ENCODE measurements at regions not wholly inside any gene's neighbourhood (a gene's known extent, or its start where the extent isn't known, plus 50 kb on each side); places are given as distances from the start of the nearest gene placed in this dataset.

DNA sequence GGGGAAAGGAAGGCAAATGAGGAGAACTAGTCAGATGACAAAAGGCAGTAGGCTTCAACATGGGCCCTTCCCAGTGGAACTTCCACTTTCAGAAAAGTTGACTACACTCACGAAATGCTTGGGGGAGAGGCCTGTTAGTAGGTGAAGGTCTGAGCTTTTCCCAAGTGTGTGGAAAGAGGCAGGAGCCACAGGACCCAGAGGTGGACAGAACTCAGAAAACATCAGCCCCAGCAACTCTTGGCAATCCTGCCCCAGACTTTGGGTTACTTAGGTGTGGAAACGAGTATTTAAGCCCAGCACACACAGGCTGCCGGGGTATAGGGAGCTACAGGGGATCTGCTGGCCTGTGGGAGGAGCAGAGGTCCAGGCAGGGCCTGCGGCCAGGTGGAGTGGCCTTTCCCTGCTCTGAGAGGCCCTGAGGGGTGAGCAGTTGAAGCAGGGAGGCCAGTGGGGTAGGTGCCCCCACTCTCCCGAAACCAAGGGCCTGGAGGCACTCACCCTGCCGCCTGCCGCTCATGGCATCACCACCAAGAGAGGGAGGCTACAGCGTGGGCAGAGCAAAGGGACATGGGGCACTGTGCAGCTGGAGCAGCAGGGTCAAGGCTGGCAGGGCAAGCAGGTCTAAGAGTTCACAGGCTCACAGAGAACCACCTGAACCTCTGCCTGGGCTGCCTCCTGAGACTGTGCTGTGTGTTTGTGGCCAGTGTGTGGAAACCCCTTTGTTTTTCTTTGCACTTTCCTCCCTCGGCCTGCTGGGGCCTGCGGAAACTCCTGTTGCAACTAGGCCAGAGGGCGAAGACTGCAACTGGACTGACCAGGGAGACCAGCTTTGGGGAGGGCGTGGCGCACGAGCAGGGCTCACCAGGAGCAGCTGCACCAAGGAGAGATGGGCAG is 130.7 kb upstream of the SERTAD2 start (continued):
- TF ChIP-seq, protein P1, sequence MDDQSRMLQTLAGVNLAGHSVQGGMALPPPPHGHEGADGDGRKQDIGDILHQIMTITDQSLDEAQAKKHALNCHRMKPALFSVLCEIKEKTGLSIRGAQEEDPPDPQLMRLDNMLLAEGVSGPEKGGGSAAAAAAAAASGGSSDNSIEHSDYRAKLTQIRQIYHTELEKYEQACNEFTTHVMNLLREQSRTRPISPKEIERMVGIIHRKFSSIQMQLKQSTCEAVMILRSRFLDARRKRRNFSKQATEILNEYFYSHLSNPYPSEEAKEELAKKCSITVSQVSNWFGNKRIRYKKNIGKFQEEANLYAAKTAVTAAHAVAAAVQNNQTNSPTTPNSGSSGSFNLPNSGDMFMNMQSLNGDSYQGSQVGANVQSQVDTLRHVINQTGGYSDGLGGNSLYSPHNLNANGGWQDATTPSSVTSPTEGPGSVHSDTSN (CRISPR knock-in tag; IDR thresholded peaks at IDR 0.05; ENCODE audit: borderline replicate concordance) = no peak
- no peak for TF ChIP-seq FUBP1 (CRISPR knock-in tag; IDR thresholded peaks at IDR 0.05; ENCODE audit: borderline replicate concordance)
- no peak for TF ChIP-seq RBM22 (optimal IDR thresholded peaks at IDR 0.05; ENCODE audit: low read length)
- no peak for TF ChIP-seq TGIF2 (CRISPR knock-in tag; IDR thresholded peaks at IDR 0.05)
- TF ChIP-seq CEBPZ (IDR thresholded peaks at IDR 0.05; ENCODE audit: low read length) = no peak
- no peak for TF ChIP-seq ZNF20 (CRISPR knock-in tag; IDR thresholded peaks at IDR 0.05)
- TF ChIP-seq TBX2 (CRISPR knock-in tag; IDR thresholded peaks at IDR 0.05; ENCODE audit: borderline replicate concordance) = peak; percentile 72
- peak; percentile 68; the same call in 1 of the 2 replicates for TF ChIP-seq DNMT1 (CRISPR knock-in tag; IDR thresholded peaks at IDR 0.05)
- no peak for TF ChIP-seq ZNF335 (CRISPR knock-in tag; IDR thresholded peaks at IDR 0.05)
- TF ChIP-seq, protein P2, sequence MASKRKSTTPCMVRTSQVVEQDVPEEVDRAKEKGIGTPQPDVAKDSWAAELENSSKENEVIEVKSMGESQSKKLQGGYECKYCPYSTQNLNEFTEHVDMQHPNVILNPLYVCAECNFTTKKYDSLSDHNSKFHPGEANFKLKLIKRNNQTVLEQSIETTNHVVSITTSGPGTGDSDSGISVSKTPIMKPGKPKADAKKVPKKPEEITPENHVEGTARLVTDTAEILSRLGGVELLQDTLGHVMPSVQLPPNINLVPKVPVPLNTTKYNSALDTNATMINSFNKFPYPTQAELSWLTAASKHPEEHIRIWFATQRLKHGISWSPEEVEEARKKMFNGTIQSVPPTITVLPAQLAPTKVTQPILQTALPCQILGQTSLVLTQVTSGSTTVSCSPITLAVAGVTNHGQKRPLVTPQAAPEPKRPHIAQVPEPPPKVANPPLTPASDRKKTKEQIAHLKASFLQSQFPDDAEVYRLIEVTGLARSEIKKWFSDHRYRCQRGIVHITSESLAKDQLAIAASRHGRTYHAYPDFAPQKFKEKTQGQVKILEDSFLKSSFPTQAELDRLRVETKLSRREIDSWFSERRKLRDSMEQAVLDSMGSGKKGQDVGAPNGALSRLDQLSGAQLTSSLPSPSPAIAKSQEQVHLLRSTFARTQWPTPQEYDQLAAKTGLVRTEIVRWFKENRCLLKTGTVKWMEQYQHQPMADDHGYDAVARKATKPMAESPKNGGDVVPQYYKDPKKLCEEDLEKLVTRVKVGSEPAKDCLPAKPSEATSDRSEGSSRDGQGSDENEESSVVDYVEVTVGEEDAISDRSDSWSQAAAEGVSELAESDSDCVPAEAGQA (IDR thresholded peaks at IDR 0.05; ENCODE audit: low read depth) = no peak
- TF ChIP-seq, protein P2 (CRISPR knock-in tag; IDR thresholded peaks at IDR 0.05; ENCODE audit: borderline replicate concordance) = no peak
- TF ChIP-seq BORCS8-MEF2B (CRISPR knock-in tag; IDR thresholded peaks at IDR 0.05) = peak; percentile 66; the same call in 1 of the 2 replicates
- no peak for TF ChIP-seq ZNF33A (CRISPR knock-in tag; IDR thresholded peaks at IDR 0.05; ENCODE audit: borderline replicate concordance)
- TF ChIP-seq, protein P3, sequence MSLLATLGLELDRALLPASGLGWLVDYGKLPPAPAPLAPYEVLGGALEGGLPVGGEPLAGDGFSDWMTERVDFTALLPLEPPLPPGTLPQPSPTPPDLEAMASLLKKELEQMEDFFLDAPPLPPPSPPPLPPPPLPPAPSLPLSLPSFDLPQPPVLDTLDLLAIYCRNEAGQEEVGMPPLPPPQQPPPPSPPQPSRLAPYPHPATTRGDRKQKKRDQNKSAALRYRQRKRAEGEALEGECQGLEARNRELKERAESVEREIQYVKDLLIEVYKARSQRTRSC (CRISPR knock-in tag; IDR thresholded peaks at IDR 0.05; ENCODE audit: low read depth) = no peak; the same call in 1 of the 2 replicates
- peak; percentile 70 for TF ChIP-seq YEATS4 (CRISPR knock-in tag; IDR thresholded peaks at IDR 0.05; ENCODE audit: borderline replicate concordance)

Measured in HepG2 (cell line).